ENCODE measurements at regions not wholly inside any gene's neighbourhood (a gene's known extent, or its start where the extent isn't known, plus 50 kb on each side); places are given as distances from the start of the nearest gene placed in this dataset.

DNA sequence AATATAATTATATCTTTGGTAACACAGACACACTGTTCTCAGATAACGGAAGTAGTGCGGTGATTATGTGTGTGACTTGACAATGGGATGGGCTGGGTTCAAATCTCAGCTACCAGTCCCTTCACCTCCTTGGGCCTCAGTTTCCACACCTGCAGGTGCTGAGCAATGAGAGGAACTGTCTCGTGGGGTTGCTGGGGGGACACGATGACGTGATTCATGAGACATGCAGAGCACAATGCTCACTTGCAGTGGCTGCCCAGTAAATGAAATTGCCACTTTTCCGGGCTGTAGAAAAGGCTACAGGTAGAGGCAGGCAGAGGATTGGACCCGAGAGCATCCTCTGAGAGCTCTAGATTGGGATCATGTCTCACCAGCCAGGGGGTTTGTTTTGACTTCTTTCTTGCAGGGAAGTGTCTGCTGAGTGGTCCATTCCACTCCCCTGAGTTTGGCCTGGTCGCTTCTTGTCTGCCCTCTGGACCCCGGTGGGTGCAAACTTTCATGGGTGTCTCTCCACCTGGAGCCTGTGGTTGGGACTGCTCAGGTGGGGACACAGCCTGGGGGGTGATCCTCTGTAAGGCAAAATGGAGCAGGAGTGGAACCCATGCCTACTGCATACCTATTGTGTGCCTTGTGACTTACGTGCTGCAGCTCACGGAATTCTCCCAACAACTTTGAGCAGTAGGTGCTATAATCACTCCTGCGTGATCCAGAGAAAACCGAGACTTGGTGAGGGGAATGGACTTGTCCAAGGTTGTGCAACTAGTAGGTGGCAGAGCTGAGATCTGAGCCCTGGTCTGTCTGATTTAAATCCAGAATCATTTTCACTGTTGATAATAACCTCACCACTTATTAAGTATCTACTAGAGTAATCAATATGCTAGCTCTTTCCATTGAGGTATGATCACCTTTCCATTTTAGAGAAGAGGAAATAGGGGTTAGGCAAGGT is 147.2 kb downstream of the CEBPB start:
- TF ChIP-seq, protein P1, sequence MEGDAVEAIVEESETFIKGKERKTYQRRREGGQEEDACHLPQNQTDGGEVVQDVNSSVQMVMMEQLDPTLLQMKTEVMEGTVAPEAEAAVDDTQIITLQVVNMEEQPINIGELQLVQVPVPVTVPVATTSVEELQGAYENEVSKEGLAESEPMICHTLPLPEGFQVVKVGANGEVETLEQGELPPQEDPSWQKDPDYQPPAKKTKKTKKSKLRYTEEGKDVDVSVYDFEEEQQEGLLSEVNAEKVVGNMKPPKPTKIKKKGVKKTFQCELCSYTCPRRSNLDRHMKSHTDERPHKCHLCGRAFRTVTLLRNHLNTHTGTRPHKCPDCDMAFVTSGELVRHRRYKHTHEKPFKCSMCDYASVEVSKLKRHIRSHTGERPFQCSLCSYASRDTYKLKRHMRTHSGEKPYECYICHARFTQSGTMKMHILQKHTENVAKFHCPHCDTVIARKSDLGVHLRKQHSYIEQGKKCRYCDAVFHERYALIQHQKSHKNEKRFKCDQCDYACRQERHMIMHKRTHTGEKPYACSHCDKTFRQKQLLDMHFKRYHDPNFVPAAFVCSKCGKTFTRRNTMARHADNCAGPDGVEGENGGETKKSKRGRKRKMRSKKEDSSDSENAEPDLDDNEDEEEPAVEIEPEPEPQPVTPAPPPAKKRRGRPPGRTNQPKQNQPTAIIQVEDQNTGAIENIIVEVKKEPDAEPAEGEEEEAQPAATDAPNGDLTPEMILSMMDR (IDR thresholded peaks at IDR 0.05), result no peak
- TF ChIP-seq POLR2A (IDR thresholded peaks at IDR 0.05) (no peak), POLR2AphosphoS5 (IDR thresholded peaks at IDR 0.05) (no peak)

Data from gastroesophageal sphincter (tissue), 3 donors.